ENCODE measurements at regions not wholly inside any gene's neighbourhood (a gene's known extent, or its start where the extent isn't known, plus 50 kb on each side); places are given as distances from the start of the nearest gene placed in this dataset.

GRCh38 chr20:23224806-23225205 lies 125.8 kb upstream of the NXT1 start:
- Histone ChIP-seq H3K4me3 (ENCODE audit: control extremely low read depth in 1 of 5, extremely low read depth in 1 of 5, insufficient read depth in 1 of 5, low read depth in 2 of 5, low read length in 4 of 5) (no peak overlapping the region), H2AFZ (ENCODE audit: insufficient read depth, low read depth, low read length, poor library complexity, severe bottlenecking) (no peak overlapping the region), H3K27me3 (replicated peaks in 1 of 4; ENCODE audit: control extremely low read depth in 1 of 4, control insufficient read depth in 3 of 4, insufficient read depth in 4 of 4, low read length in 3 of 4) (peaks cover 0 to 3% (median 1%) of the 10 kb centered on the region in 4 experiments), H3K9ac (ENCODE audit: low read length) (no peak overlapping the region), H4K20me1 (ENCODE audit: control insufficient read depth, insufficient read depth, low read length, poor library complexity, severe bottlenecking) (no peaks in the 10 kb centered on the region), H3K9me3 (ENCODE audit: control extremely low read depth in 1 of 3, control insufficient read depth in 2 of 3, insufficient read depth in 1 of 3, low read length in 2 of 3) (peaks cover 0 to 17% (median 16%) of the 10 kb centered on the region in 3 donors), H3K79me2 (ENCODE audit: control insufficient read depth, insufficient read depth, low read length) (no peaks in the 10 kb centered on the region), H3K4me2 (replicated peaks; ENCODE audit: low read depth, low read length, poor library complexity, severe bottlenecking) (no peak overlapping the region), H3K4me1 (ENCODE audit: control insufficient read depth in 2 of 2, insufficient read depth in 2 of 2, low read length in 2 of 2) (no peaks in the 10 kb centered on the region), H3K27ac (ENCODE audit: low read length in 2 of 2) (no peak overlapping the region), H3K36me3 (replicated peaks in 1 of 2; ENCODE audit: control extremely low read depth in 1 of 2, control insufficient read depth in 1 of 2, extremely low read depth in 1 of 2, insufficient read depth in 2 of 2, low read length in 1 of 2) (no peaks in the 10 kb centered on the region)
- DNase-seq (no peak), ATAC-seq (ENCODE audit: low read depth) (no peak)
- H3K9me3 Mint-ChIP-seq (ENCODE audit: insufficient read depth): peaks cover 11% of the 10 kb centered on the region
- H3K4me3 Mint-ChIP-seq: no peak overlapping the region
- intact Hi-C loops (cut with micrococcal nuclease): no loop called here
- H3K27me3 Mint-ChIP-seq: peaks cover 16% of the 10 kb centered on the region
- ChIA-PET POLR2A (no interaction called here), CTCF (no interaction called here)
- no peaks in the 10 kb centered on the region for H3K4me1 Mint-ChIP-seq
- TF ChIP-seq CTCF (IDR thresholded peaks at IDR 0.05) (no peak), EZH2 (IDR thresholded peaks at IDR 0.05; ENCODE audit: borderline replicate concordance, insufficient read depth, low read depth, low read length, poor library complexity, severe bottlenecking) (no peak)
- whole genome bisulfite sequencing (ENCODE audit: insufficient coverage): 100% methylated on average over 4 of the region's 5 CpGs
- no peak overlapping the region for H3K27ac Mint-ChIP-seq

GRCh38 chr20:23223908-23224580 lies 126.5 kb upstream of the NXT1 start:
- WGBS (ENCODE audit: insufficient coverage): 70% methylated on average over 3 of the region's 3 CpGs

More at GRCh38 chr20:23223908-23224580, 126.5 kb upstream of the NXT1 start:
- Histone ChIP-seq H3K27ac (ENCODE audit: low read length in 2 of 2) (no peak overlapping the region), H3K4me2 (replicated peaks; ENCODE audit: low read depth, low read length, poor library complexity, severe bottlenecking) (no peak overlapping the region), H3K9me3 (ENCODE audit: control extremely low read depth in 1 of 3, control insufficient read depth in 2 of 3, insufficient read depth in 1 of 3, low read length in 2 of 3) (peaks cover 0 to 17% (median 17%) of the 10 kb centered on the region in 3 donors), H4K20me1 (ENCODE audit: control insufficient read depth, insufficient read depth, low read length, poor library complexity, severe bottlenecking) (no peaks in the 10 kb centered on the region), H3K27me3 (replicated peaks in 1 of 4; ENCODE audit: control extremely low read depth in 1 of 4, control insufficient read depth in 3 of 4, insufficient read depth in 4 of 4, low read length in 3 of 4) (peaks cover 0 to 3% (median 1%) of the 10 kb centered on the region in 4 experiments), H3K4me1 (ENCODE audit: control insufficient read depth in 2 of 2, insufficient read depth in 2 of 2, low read length in 2 of 2) (no peaks in the 10 kb centered on the region), H3K4me3 (ENCODE audit: control extremely low read depth in 1 of 5, extremely low read depth in 1 of 5, insufficient read depth in 1 of 5, low read depth in 2 of 5, low read length in 4 of 5) (no peak overlapping the region), H2AFZ (ENCODE audit: insufficient read depth, low read depth, low read length, poor library complexity, severe bottlenecking) (no peak overlapping the region), H3K79me2 (ENCODE audit: control insufficient read depth, insufficient read depth, low read length) (no peaks in the 10 kb centered on the region), H3K9ac (ENCODE audit: low read length) (no peak overlapping the region), H3K36me3 (replicated peaks in 1 of 2; ENCODE audit: control extremely low read depth in 1 of 2, control insufficient read depth in 1 of 2, extremely low read depth in 1 of 2, insufficient read depth in 2 of 2, low read length in 1 of 2) (no peaks in the 10 kb centered on the region)
- TF ChIP-seq CTCF (IDR thresholded peaks at IDR 0.05): no peak
- TF ChIP-seq EZH2 (IDR thresholded peaks at IDR 0.05; ENCODE audit: borderline replicate concordance, insufficient read depth, low read depth, low read length, poor library complexity, severe bottlenecking): no peak
- Mint-ChIP-seq H3K9me3 (ENCODE audit: insufficient read depth) (peaks cover 11% of the 10 kb centered on the region), H3K27ac (no peak overlapping the region), H3K27me3 (peaks cover 16% of the 10 kb centered on the region), H3K4me3 (no peak overlapping the region), H3K4me1 (no peaks in the 10 kb centered on the region)
- POLR2A ChIA-PET: no interaction called here
- ATAC-seq (ENCODE audit: low read depth) (no peak), DNase-seq (no peak)
- CTCF ChIA-PET: no interaction called here
- intact Hi-C loops (cut with micrococcal nuclease): no loop called here
